ENCODE measurements at regions not wholly inside any gene's neighbourhood (a gene's known extent, or its start where the extent isn't known, plus 50 kb on each side); places are given as distances from the start of the nearest gene placed in this dataset.
A peak's percentile ranks its signal among the peaks of the same experiment; 100 is the strongest.

DNA sequence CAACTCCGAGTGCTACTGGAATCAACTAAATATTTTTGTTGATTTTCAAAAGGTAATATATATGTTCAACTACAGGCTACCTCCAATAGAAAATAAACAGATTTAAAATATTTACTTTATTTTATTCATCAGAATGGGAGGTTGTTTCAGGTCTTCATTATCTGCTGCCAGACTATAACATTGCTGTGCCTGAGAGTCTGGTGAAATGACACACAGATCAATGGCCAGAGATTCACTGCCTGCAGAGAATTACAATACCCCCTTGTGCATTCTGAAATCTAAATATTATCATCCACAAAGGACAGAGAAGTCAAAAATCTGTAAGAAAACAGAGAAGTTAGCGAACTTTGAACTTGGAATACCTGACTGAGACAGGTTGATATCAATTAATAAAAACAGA, 667.8 kb upstream of the GJE1 start:
- Histone ChIP-seq H2AFZ (replicated peaks) (no peak overlapping the region), H3K4me2 (no peak overlapping the region), H3K36me3 (peaks cover 6% of the 10 kb centered on the region), H3K9me3 (ENCODE audit: low read depth) (no peaks in the 10 kb centered on the region), H3K9ac (no peak overlapping the region), H3K27me3 (no peaks in the 10 kb centered on the region), H3K27ac (no peak overlapping the region), H3K4me1 (peaks cover 5% of the 10 kb centered on the region), H3K4me3 (no peak overlapping the region), H3F3A (ENCODE audit: low read depth) (peaks cover 5% of the 10 kb centered on the region), H4K20me1 (ENCODE audit: low read depth) (no peaks in the 10 kb centered on the region), H3K79me2 (ENCODE audit: low read depth) (no peaks in the 10 kb centered on the region)
- Mint-ChIP-seq H3K27me3 (ENCODE audit: insufficient read depth, low read depth) (no peaks in the 10 kb centered on the region), H3K27ac (peak overlapping the region; percentile 70), H3K9me3 (no peaks in the 10 kb centered on the region), H3K36me3 (no peaks in the 10 kb centered on the region), H3K4me1 (peaks cover 6% of the 10 kb centered on the region), H3K4me3 (no peak overlapping the region)
- TF ChIP-seq EZH2phosphoT487 (IDR thresholded peaks at IDR 0.05) (no peak), EZH2 (IDR thresholded peaks at IDR 0.05) (no peak)
- TF ChIP-seq, protein P1, sequence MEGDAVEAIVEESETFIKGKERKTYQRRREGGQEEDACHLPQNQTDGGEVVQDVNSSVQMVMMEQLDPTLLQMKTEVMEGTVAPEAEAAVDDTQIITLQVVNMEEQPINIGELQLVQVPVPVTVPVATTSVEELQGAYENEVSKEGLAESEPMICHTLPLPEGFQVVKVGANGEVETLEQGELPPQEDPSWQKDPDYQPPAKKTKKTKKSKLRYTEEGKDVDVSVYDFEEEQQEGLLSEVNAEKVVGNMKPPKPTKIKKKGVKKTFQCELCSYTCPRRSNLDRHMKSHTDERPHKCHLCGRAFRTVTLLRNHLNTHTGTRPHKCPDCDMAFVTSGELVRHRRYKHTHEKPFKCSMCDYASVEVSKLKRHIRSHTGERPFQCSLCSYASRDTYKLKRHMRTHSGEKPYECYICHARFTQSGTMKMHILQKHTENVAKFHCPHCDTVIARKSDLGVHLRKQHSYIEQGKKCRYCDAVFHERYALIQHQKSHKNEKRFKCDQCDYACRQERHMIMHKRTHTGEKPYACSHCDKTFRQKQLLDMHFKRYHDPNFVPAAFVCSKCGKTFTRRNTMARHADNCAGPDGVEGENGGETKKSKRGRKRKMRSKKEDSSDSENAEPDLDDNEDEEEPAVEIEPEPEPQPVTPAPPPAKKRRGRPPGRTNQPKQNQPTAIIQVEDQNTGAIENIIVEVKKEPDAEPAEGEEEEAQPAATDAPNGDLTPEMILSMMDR (IDR thresholded peaks at IDR 0.05) = no peak
- no peak for DNase-seq (ENCODE audit: low spot score)

DNA sequence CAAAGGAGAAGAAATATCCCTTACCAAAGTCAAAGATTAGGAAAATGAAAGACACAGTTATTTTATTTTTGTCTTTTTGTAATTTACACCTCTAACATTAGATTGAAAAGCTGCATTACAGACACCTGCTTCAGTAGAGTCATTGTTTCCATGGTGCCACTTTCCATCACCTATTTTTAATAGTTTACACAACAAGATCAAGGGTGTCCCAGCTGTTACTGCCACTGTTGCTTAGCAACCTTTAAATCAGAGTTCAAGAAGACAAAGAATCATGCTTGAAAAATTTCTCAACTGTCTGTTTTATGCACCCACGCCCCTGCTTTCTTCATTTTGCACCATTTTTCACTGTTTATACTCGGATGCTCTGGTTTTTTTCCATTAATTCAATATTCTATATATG, 668.2 kb upstream of the GJE1 start:
- no peak overlapping the region for H3K9ac ChIP-seq
- no peak overlapping the region for H2AFZ ChIP-seq (replicated peaks)
- H3F3A ChIP-seq (ENCODE audit: low read depth) = peaks cover 6% of the 10 kb centered on the region
- no peaks in the 10 kb centered on the region for H3K9me3 ChIP-seq (ENCODE audit: low read depth)
- peaks cover 6% of the 10 kb centered on the region for H3K4me1 Mint-ChIP-seq
- H3K27me3 Mint-ChIP-seq (ENCODE audit: insufficient read depth, low read depth) = no peaks in the 10 kb centered on the region
- no peaks in the 10 kb centered on the region for H3K79me2 ChIP-seq (ENCODE audit: low read depth)
- peaks cover 5% of the 10 kb centered on the region for H3K4me1 ChIP-seq
- TF ChIP-seq EZH2phosphoT487 (IDR thresholded peaks at IDR 0.05) = no peak
- TF ChIP-seq, protein P1 (IDR thresholded peaks at IDR 0.05) = no peak
- TF ChIP-seq EZH2 (IDR thresholded peaks at IDR 0.05) = no peak
- DNase-seq (ENCODE audit: low spot score) = no peak
- H3K4me3 ChIP-seq = no peak overlapping the region
- H3K36me3 Mint-ChIP-seq = no peaks in the 10 kb centered on the region
- H3K36me3 ChIP-seq = peaks cover 6% of the 10 kb centered on the region
- H3K9me3 Mint-ChIP-seq = no peaks in the 10 kb centered on the region
- H3K27ac ChIP-seq = no peak overlapping the region
- H4K20me1 ChIP-seq (ENCODE audit: low read depth) = no peaks in the 10 kb centered on the region
- no peak overlapping the region for H3K4me2 ChIP-seq
- no peaks in the 10 kb centered on the region for H3K27me3 ChIP-seq
- H3K4me3 Mint-ChIP-seq = no peak overlapping the region
- peak overlapping the region; percentile 70 for H3K27ac Mint-ChIP-seq

DNA sequence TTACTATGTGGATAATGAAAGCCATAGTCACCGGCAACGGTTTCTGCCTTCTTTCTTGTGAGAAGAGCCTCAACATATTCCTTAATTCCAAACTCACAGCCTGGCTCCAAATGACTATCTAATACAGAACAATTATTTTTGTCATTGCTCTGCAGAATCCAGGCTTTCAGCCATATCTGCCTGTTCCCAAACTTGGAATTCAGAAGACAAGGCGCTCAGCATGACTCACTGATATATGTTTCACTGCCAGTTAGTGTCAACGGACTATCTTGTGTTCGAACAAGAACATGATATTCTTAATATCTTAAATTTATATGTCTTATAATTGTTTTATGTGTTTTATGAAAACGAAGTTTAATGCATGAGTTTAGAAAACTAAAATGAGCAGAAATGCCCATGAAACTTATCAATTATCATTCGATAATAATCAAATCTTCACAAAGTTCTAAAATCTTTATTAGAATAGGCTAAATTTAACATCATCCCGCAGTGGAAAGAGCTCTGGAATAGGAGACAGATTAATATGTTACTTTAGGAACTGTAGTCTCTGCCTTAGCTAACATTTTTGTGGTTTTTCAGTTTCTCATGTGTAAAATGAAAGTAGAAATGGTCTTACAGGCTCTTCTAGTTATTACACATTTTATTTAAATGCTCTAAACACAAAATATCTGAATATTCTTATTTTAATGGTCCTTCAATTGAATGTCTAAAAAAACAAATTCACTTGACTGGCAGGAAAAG, 669.3 kb upstream of the GJE1 start:
- Histone ChIP-seq H3K4me1 (peaks cover 5% of the 10 kb centered on the region), H3K4me3 (no peak overlapping the region), H3K36me3 (no peaks in the 10 kb centered on the region), H2AFZ (replicated peaks) (no peak overlapping the region), H3F3A (ENCODE audit: low read depth) (peaks cover 6% of the 10 kb centered on the region), H3K9ac (no peak overlapping the region), H3K27ac (no peak overlapping the region), H4K20me1 (ENCODE audit: low read depth) (no peaks in the 10 kb centered on the region), H3K9me3 (ENCODE audit: low read depth) (no peaks in the 10 kb centered on the region), H3K79me2 (ENCODE audit: low read depth) (no peaks in the 10 kb centered on the region), H3K4me2 (no peak overlapping the region), H3K27me3 (no peaks in the 10 kb centered on the region)
- Mint-ChIP-seq H3K27ac (no peak overlapping the region), H3K4me3 (no peak overlapping the region), H3K9me3 (no peaks in the 10 kb centered on the region), H3K36me3 (no peaks in the 10 kb centered on the region), H3K27me3 (ENCODE audit: insufficient read depth, low read depth) (no peaks in the 10 kb centered on the region), H3K4me1 (peaks cover 6% of the 10 kb centered on the region)
- no peak for TF ChIP-seq EZH2 (IDR thresholded peaks at IDR 0.05)
- TF ChIP-seq, protein P1 (IDR thresholded peaks at IDR 0.05) = no peak
- TF ChIP-seq EZH2phosphoT487 (IDR thresholded peaks at IDR 0.05) = no peak
- DNase-seq (ENCODE audit: low spot score) = no peak
